NCI-H146 treated with DMSO at 0.1 percent for 48 hours (cell line): ENCODE measurements at regions not wholly inside any gene's neighbourhood (a gene's known extent, or its start where the extent isn't known, plus 50 kb on each side); places are given as distances from the start of the nearest gene placed in this dataset.

ENCODE experiments used
- DNase-seq: peaks from one replicate; lab custom pipeline; 2025; ENCODE audit not compliant: unreplicated experiment; lab: John Stamatoyannopoulos, UW

- DNase-seq = no peak
These were observed 231.6 kb upstream of the UBE2E2 start for GRCh38 chr3:22971497-22971896.

- DNase-seq = no peak
These were observed 226.1 kb upstream of the UBE2E2 start for GRCh38 chr3:22977042-22977441.

GRCh38 chr3:22977650-22978289 lies 225.4 kb upstream of the UBE2E2 start:
- DNase-seq = no peak

GRCh38 chr3:22979581-22979980 lies 223.5 kb upstream of the UBE2E2 start:
- no peak for DNase-seq

- DNase-seq = no peak
These were observed 222.8 kb upstream of the UBE2E2 start for GRCh38 chr3:22980346-22980745.

GRCh38 chr3:22981166-22981565 lies 222.0 kb upstream of the UBE2E2 start:
- DNase-seq = peak; percentile 23

GRCh38 chr3:22981861-22982260 lies 221.3 kb upstream of the UBE2E2 start:
- DNase-seq = no peak

- no peak for DNase-seq
These were observed 220.0 kb upstream of the UBE2E2 start for GRCh38 chr3:22982981-22983587.

- no peak for DNase-seq
These were observed 216.2 kb upstream of the UBE2E2 start for GRCh38 chr3:22986958-22987357.

- no peak for DNase-seq
These were observed 214.6 kb upstream of the UBE2E2 start for GRCh38 chr3:22988566-22988965.

- no peak for DNase-seq
These were observed 213.4 kb upstream of the UBE2E2 start for GRCh38 chr3:22989716-22990115.

GRCh38 chr3:22990291-22991200 lies 212.6 kb upstream of the UBE2E2 start:
- no peak for DNase-seq

- DNase-seq = no peak
These were observed 208.3 kb upstream of the UBE2E2 start for GRCh38 chr3:22994781-22995180.

- DNase-seq = no peak
These were observed 206.1 kb upstream of the UBE2E2 start for GRCh38 chr3:22996920-22997571.

GRCh38 chr3:23000371-23000770 lies 202.8 kb upstream of the UBE2E2 start:
- DNase-seq = peak; percentile 44

GRCh38 chr3:23002151-23002550 lies 201.0 kb upstream of the UBE2E2 start:
- DNase-seq = no peak

GRCh38 chr3:23002836-23003732 lies 200.0 kb upstream of the UBE2E2 start:
- DNase-seq = no peak

- no peak for DNase-seq
These were observed 199.4 kb upstream of the UBE2E2 start for GRCh38 chr3:23003733-23004046.

- DNase-seq = no peak
These were observed 198.2 kb upstream of the UBE2E2 start for GRCh38 chr3:23004971-23005370.

- DNase-seq = no peak
These were observed 185.3 kb upstream of the UBE2E2 start for GRCh38 chr3:23017801-23018200.
